Duodenal mucosa (tissue), 2 donors: ENCODE measurements at regions not wholly inside any gene's neighbourhood (a gene's known extent, or its start where the extent isn't known, plus 50 kb on each side); places are given as distances from the start of the nearest gene placed in this dataset.
"Not testable (repeated sequence)": the region's sequence is repeated elsewhere in the genome, so short reads cannot be mapped to it uniquely, and the experiment has no call there.

ENCODE experiments used
- H3K27ac ChIP-seq: one replicate; pipeline ENCODE4 v1.7.0; 2013; ENCODE audit warnings: low read depth, low read length
- H3K27me3 ChIP-seq, 2 donors: one replicate each; pipeline ENCODE4 v1.7.0; 2013; ENCODE audit warnings: low read length in 2 of 2, control low read depth in 1 of 2; ENCODE audit not compliant: insufficient read depth in 2 of 2, control insufficient read depth in 1 of 2
- H3K36me3 ChIP-seq, 2 donors: one replicate each; pipeline ENCODE4 v1.7.0; 2013; ENCODE audit warnings: low read length in 2 of 2, control low read depth in 1 of 2; ENCODE audit not compliant: insufficient read depth in 2 of 2, control insufficient read depth in 1 of 2
- H3K4me1 ChIP-seq, 2 donors: one replicate each; pipeline ENCODE4 v1.7.0; 2013; ENCODE audit warnings: low read length in 2 of 2, control low read depth in 1 of 2; ENCODE audit not compliant: insufficient read depth in 2 of 2, control insufficient read depth in 1 of 2
- H3K4me3 ChIP-seq, 2 donors: one replicate each; pipeline ENCODE4 v1.7.0; 2013; ENCODE audit warnings: low read length in 2 of 2, low read depth in 1 of 2
- H3K9ac ChIP-seq, 2 donors: one replicate each; pipeline ENCODE4 v1.7.0; 2013; ENCODE audit warnings: low read length in 2 of 2, low read depth in 1 of 2
- H3K9me3 ChIP-seq, 2 donors: one replicate each; pipeline ENCODE4 v1.7.0; 2013; ENCODE audit warnings: low read length in 2 of 2, control low read depth in 1 of 2; ENCODE audit not compliant: control insufficient read depth in 1 of 2

DNA sequence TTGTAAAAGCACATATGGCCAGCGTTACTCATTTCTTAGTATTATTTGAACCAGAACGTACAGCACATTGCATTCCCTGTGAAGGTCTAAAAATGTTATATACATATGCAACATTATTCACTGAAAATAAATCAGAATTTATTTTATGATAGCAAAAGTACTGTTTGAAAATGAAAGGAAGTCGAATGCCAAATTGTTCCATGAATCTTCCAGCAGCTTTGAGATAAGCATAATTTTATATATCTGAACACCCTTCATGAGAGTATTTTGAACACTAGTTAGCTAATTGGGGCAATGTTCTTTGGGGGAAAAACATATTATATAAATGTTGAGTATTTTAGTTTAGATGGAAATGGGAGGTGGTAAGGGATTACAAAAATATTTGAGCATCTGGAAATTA is 300.7 kb upstream of the SYT1 start:
- Histone ChIP-seq H3K27me3 (no peaks in the 10 kb centered on the region), H3K9me3 (no peaks in the 10 kb centered on the region), H3K9ac (no peak overlapping the region), H3K4me1 (no peaks in the 10 kb centered on the region), H3K27ac (no peak overlapping the region), H3K36me3 (no peaks in the 10 kb centered on the region), H3K4me3 (no peak overlapping the region)

DNA sequence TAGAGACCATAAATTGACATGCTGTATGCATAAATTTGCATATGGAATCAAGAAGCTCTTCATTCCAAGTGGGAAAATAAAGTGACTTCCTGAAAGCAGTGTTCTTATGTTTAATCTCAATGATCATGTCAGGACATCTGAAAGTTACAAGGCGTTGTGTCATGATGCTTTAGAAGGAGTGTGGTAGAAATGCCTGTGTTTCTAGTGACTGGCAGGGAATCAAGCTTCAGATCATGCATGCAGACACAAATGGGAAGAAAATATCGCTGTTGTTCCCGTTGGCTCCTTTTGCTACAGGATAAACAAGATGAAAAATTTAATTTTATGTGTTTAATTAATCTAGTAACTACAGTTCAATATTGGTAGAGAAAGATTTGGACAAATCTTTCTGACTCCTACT is 298.1 kb upstream of the SYT1 start:
- H3K9ac ChIP-seq = no peak overlapping the region
- no peaks in the 10 kb centered on the region for H3K4me1 ChIP-seq
- no peaks in the 10 kb centered on the region for H3K9me3 ChIP-seq
- no peaks in the 10 kb centered on the region for H3K27me3 ChIP-seq
- no peak overlapping the region for H3K4me3 ChIP-seq
- no peak overlapping the region for H3K27ac ChIP-seq
- H3K36me3 ChIP-seq = no peaks in the 10 kb centered on the region

DNA sequence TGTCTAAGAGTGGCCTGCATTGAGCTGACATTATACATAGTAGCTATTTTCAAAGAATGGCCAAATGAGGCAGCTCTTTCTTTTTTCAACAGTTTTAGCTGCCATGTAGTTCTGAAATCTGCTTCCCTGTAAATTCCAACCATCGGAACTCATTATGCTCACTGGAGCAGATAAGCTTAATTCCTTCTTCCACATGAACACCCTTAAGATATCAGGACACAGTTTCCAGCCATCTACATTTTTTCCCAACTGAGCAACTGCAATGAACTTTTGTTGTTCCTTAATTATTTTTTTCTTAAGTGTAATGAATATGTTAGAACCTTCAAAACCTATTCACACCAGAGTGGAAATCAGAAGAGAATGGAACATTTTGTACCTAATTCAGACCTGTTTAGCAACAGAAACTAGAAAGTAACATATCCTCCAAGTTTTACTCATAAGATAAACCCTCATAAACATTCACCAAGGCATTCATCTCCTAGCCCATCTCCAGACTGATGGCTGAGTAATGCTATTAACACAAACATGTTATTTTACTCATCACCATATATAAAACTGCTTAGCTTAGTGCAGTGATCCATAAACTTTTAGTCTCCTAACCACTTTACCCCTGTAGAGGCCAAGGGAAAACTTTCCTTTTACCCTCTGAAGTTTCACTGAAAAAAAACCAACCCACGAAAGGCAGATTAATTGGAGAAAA is 296.1 kb upstream of the SYT1 start:
- H3K27me3 ChIP-seq = no peaks in the 10 kb centered on the region
- no peak overlapping the region for H3K9ac ChIP-seq
- H3K4me1 ChIP-seq = no peaks in the 10 kb centered on the region
- H3K27ac ChIP-seq = no peak overlapping the region
- H3K9me3 ChIP-seq = no peaks in the 10 kb centered on the region
- H3K36me3 ChIP-seq = no peaks in the 10 kb centered on the region
- H3K4me3 ChIP-seq = no peak overlapping the region

DNA sequence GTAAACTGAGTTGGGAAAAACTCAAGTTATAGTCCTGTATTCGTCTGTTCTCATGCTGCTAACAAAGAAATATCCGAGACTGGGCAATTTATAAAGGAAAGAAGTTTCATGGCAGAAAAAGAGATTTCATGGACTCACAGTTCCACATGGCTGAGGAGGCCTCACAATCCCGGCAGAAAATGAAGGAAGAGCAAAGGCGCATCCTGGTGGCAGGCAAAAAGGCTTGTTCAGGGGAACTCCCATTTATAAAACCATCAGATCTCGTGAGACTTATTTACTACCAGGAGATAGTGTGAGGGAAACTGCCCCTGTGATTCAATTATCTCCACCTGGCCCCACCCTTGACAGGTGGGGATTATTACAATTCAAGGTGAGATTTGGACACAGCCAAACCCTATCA is 292.6 kb upstream of the SYT1 start:
- Histone ChIP-seq H3K4me3 (no peak overlapping the region), H3K4me1 (no peaks in the 10 kb centered on the region), H3K27me3 (no peaks in the 10 kb centered on the region), H3K27ac (no peak overlapping the region), H3K9me3 (no peaks in the 10 kb centered on the region), H3K9ac (no peak overlapping the region), H3K36me3 (no peaks in the 10 kb centered on the region)

DNA sequence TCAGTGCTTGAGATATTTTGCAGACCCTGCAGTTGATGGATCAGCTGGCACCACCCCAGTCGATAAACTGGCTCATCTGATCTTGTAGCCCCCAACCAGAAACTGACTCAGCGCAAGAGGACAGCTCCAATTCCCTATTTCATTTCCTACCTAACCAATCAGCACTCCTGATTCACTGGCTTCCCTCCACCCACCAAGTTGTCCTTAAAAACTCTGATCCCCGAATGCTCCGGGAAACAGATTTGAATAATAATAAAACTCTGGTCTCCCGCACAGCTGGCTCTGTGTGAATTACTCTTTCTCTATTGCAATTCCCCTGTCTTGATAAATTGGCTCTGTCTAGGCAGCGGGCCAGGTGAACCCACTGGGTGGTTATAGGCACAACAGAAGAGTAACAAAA is 289.4 kb upstream of the SYT1 start:
- not testable (repeated sequence) for H3K36me3 ChIP-seq, H3K27ac ChIP-seq, H3K4me1 ChIP-seq, H3K4me3 ChIP-seq, H3K9ac ChIP-seq, H3K27me3 ChIP-seq, H3K9me3 ChIP-seq

DNA sequence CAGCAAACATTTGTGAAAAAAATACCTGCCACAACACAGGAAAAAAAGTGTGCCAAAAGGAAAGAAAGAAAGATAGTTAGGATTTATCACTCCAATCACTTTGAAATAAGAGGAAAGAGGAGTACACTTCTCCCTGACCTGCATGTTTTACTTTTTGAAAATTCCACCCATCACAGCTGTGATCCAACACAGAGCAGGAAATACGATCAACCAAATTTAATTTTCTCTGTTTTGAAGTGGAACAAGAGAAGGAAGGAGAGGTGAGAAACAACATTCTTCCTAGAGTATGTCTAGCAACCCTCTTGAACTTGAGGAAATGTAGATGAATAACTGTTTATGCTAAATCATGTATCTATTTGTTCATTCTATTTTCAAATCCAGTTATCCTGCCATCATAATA is 284.7 kb upstream of the SYT1 start:
- H3K27me3 ChIP-seq = no peaks in the 10 kb centered on the region
- H3K4me3 ChIP-seq = no peak overlapping the region
- H3K4me1 ChIP-seq = no peaks in the 10 kb centered on the region
- H3K9ac ChIP-seq = no peak overlapping the region
- no peak overlapping the region for H3K27ac ChIP-seq
- no peaks in the 10 kb centered on the region for H3K36me3 ChIP-seq
- H3K9me3 ChIP-seq = peaks cover 0 to 4% of the 10 kb centered on the region in 2 donors

DNA sequence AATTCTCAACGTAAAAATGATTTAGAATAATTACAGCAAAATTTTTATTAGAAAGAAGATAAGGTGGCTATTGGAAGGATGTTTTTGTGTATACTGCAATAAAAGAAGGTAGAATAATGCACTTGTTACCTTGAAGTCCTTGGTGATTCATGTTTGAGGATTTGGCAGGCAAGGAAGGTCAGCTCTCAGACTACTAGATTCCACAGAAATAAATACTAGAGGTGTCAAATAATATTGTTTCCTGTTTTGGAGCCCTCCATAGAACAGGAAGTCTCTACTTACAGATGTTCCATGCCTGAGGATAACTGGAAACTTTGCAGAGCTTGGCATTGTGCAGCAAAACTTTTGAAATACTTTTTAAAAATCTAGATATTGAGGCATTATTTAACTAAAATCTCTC is 284.3 kb upstream of the SYT1 start:
- no peaks in the 10 kb centered on the region for H3K27me3 ChIP-seq
- H3K9me3 ChIP-seq = peaks cover 0 to 6% of the 10 kb centered on the region in 2 donors
- no peak overlapping the region for H3K27ac ChIP-seq
- H3K4me1 ChIP-seq = no peaks in the 10 kb centered on the region
- no peak overlapping the region for H3K4me3 ChIP-seq
- no peak overlapping the region for H3K9ac ChIP-seq
- H3K36me3 ChIP-seq = no peaks in the 10 kb centered on the region

DNA sequence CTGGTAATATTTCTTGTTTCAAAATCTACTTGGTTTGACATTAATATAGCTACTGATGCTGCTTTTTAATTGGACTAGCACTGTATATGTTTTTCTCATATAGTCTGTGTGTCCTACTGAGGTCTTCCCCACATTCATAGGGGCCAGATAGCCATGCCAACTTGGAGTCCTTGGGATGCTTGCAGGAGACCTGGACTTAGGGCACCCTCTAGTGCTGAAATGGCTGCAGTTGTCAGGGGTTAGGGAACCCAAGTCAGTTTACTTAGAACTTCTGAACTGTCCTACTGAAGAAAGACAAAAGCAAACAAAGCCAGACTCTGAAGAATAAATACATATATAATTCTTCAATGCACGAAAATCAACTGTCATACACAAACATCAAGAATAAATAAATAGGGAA is 279.9 kb upstream of the SYT1 start:
- H3K27ac ChIP-seq = no peak overlapping the region
- H3K36me3 ChIP-seq = no peaks in the 10 kb centered on the region
- no peaks in the 10 kb centered on the region for H3K4me1 ChIP-seq
- no peak overlapping the region for H3K9ac ChIP-seq
- H3K4me3 ChIP-seq = no peak overlapping the region
- H3K27me3 ChIP-seq = no peaks in the 10 kb centered on the region
- peaks cover 9 to 24% of the 10 kb centered on the region in 2 donors for H3K9me3 ChIP-seq

DNA sequence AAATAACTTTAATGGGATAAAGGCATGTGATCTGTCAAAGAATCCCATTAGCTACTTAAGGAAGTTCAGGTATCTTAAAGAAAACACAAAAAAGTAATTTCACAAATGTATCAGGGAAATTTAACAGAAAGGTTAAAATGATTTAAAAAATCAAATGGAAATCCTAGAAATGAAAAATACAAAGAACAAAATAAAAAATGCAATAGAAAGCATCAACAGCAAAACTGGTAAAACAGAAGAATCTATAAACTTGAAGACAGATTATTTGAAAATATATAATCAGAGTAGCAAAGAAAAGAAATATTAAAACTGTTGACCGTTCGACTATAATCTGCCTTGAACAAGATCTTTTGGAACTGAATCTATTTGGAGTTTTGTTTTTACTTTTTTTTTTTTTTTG is 279.4 kb upstream of the SYT1 start:
- no peak overlapping the region for H3K9ac ChIP-seq
- no peaks in the 10 kb centered on the region for H3K27me3 ChIP-seq
- H3K27ac ChIP-seq = no peak overlapping the region
- no peak overlapping the region for H3K4me3 ChIP-seq
- H3K9me3 ChIP-seq = peaks cover 9 to 24% of the 10 kb centered on the region in 2 donors
- H3K36me3 ChIP-seq = no peaks in the 10 kb centered on the region
- no peaks in the 10 kb centered on the region for H3K4me1 ChIP-seq

DNA sequence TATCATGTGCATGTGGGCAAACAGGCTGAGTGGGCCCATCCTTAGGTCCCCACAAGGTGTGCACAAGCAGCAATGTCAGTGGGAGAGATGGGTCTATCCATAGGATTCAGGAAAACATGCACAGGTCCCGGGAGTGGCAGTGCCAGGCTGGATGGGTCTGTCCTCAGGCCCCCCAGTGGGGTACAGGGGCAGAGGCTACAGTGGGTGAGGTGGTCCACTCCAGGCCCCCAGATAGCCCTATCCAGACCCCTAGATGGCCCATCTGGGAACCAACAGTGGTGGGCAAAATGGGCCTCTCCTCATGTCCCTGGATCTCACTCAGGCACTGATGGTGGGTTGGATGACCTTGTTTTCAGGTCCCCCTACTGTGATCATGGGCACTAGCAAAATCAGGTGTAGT is 277.8 kb upstream of the SYT1 start:
- H3K9ac ChIP-seq = no peak overlapping the region
- H3K4me3 ChIP-seq = no peak overlapping the region
- H3K9me3 ChIP-seq = peaks cover 9 to 24% of the 10 kb centered on the region in 2 donors
- H3K36me3 ChIP-seq = no peaks in the 10 kb centered on the region
- H3K27ac ChIP-seq = no peak overlapping the region
- H3K27me3 ChIP-seq = no peaks in the 10 kb centered on the region
- H3K4me1 ChIP-seq = no peaks in the 10 kb centered on the region

DNA sequence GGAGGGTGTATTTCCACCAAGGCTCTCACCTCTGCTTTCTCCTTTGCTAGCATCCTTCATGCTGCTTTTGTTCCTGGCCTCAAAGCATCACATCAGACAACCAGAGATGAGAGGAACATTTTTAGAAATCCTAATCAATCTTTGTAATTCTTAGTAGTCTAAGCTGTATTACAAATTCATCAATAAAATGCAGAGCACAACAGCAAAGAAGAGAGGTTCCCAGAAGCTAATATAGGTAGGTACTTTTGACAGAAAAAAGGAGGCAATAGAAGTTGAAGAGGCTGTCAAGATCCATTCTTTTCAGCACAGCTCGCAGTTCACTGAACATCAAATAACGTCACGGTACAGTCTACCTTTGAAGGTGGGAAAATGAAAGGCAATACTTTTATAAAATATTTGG is 265.2 kb upstream of the SYT1 start:
- Histone ChIP-seq H3K9ac (no peak overlapping the region), H3K4me3 (no peak overlapping the region), H3K36me3 (no peaks in the 10 kb centered on the region), H3K27ac (no peak overlapping the region), H3K27me3 (no peaks in the 10 kb centered on the region), H3K4me1 (no peaks in the 10 kb centered on the region), H3K9me3 (no peaks in the 10 kb centered on the region)
